GM10248 (cell line): ENCODE measurements at regions not wholly inside any gene's neighbourhood (a gene's known extent, or its start where the extent isn't known, plus 50 kb on each side); places are given as distances from the start of the nearest gene placed in this dataset.

Experiments used
- CTCF ChIA-PET: fragments of 300-600 bp; sonication (Branson Sonifier 250); formaldehyde crosslinking; extraction: SDS; loops from one replicate; lab custom pipeline; 2021; ENCODE audit warnings: antibody characterized with exemption; lab: Yijun Ruan, JAX
- POLR2A ChIA-PET: fragments of 350-650 bp; sonication (Branson Sonifier 250); formaldehyde crosslinking; extraction: SDS; loops from one replicate; lab custom pipeline; 2020; ENCODE audit warnings: antibody characterized with exemption; lab: Yijun Ruan, JAX
- DNase-seq: peaks from one replicate; pipeline ENCODE4 v3.0.0; 2012; ENCODE audit errors: extremely low spot score
- CTCF ChIP-seq: IDR thresholded peaks from 2 replicates; pipeline ENCODE4 v1.5.1; 2012; ENCODE audit warnings: mild to moderate bottlenecking, low read depth; ENCODE audit errors: extremely low read depth, missing control alignments, control extremely low read depth

- POLR2A ChIA-PET: no interaction called here
- no peak for TF ChIP-seq CTCF
- no peak for DNase-seq
These were observed 90.5 kb upstream of the FBXO11 start for GRCh38 chr2:47996808-47997207.

GRCh38 chr2:47999512-47999911 is 93.2 kb upstream of the FBXO11 start:
- CTCF ChIA-PET: no interaction called here

More at GRCh38 chr2:47996808-47997207, 90.5 kb upstream of the FBXO11 start:
- CTCF ChIA-PET: interaction anchor here (1.5 kb wide), 1 partner anchor 9 kb away, joined by 4 read pairs; no protein-coding TSS in a partner anchor

GRCh38 chr2:48001498-48001897 is 95.2 kb upstream of the FBXO11 start:
- CTCF ChIA-PET: no interaction called here
- POLR2A ChIA-PET: no interaction called here
- TF ChIP-seq CTCF: no peak
- DNase-seq: no peak

More at GRCh38 chr2:47999512-47999911, 93.2 kb upstream of the FBXO11 start:
- POLR2A ChIA-PET: no interaction called here
- TF ChIP-seq CTCF: no peak
- no peak for DNase-seq

- no peak for TF ChIP-seq CTCF
- POLR2A ChIA-PET: no interaction called here
- CTCF ChIA-PET: interaction anchor here (0.8 to 1.5 kb wide), 2 partner anchors 18 to 20 kb away, joined by 3 read pairs; no protein-coding TSS in a partner anchor
- DNase-seq: no peak
These were observed 99.8 kb upstream of the FBXO11 start for GRCh38 chr2:48006094-48006493.

GRCh38 chr2:48007699-48008268 is 101.5 kb upstream of the FBXO11 start:
- ChIA-PET CTCF (no interaction called here), POLR2A (no interaction called here)
- DNase-seq: no peak
- TF ChIP-seq CTCF: no peak

- TF ChIP-seq CTCF: no peak
- POLR2A ChIA-PET: no interaction called here
- DNase-seq: no peak
- CTCF ChIA-PET: no interaction called here
These were observed 103.0 kb upstream of the FBXO11 start for GRCh38 chr2:48009256-48009655.
